MM.1S (cell line): ENCODE measurements at regions not wholly inside any gene's neighbourhood (a gene's known extent, or its start where the extent isn't known, plus 50 kb on each side); places are given as distances from the start of the nearest gene placed in this dataset.

Experiments used
- DNase-seq: peaks from one replicate; pipeline ENCODE4 v3.0.0-alpha.2; 2015
- H2AFZ ChIP-seq: fragments of 300-600 bp; sonication (generic); 2 replicates; pipeline ENCODE4 v1.6.0; 2016; ENCODE audit warnings: antibody characterized with exemption, low read length
- H3F3A ChIP-seq: fragments of 300-600 bp; sonication (generic); 2 replicates; pipeline ENCODE4 v1.6.1; 2016; ENCODE audit warnings: mild to moderate bottlenecking, antibody characterized with exemption, low read length, moderate library complexity, mixed read lengths; ENCODE audit not compliant: insufficient read depth
- H3K27ac ChIP-seq: fragments of 300-600 bp; sonication (generic); 2 replicates; pipeline ENCODE4 v1.5.1; 2016; ENCODE audit warnings: mild to moderate bottlenecking, low read length
- H3K27me3 ChIP-seq: fragments of 300-600 bp; sonication (generic); replicated peaks from 2 replicates; pipeline ENCODE4 v1.6.0; 2016; ENCODE audit warnings: low read length; ENCODE audit not compliant: insufficient read depth
- H3K36me3 ChIP-seq: fragments of 300-600 bp; sonication (generic); replicated peaks from 2 replicates; pipeline ENCODE4 v1.6.1; 2016; ENCODE audit warnings: mild to moderate bottlenecking, low read length, mixed read lengths; ENCODE audit not compliant: insufficient read depth
- H3K4me1 ChIP-seq: fragments of 300-600 bp; sonication (generic); 2 replicates; pipeline ENCODE4 v1.6.1; 2016; ENCODE audit warnings: low read length, mixed read lengths
- H3K4me2 ChIP-seq: fragments of 300-600 bp; sonication (generic); 2 replicates; pipeline ENCODE4 v1.6.0; 2016; ENCODE audit warnings: low read depth, low read length
- H3K4me3 ChIP-seq: fragments of 300-600 bp; sonication (generic); 2 replicates; pipeline ENCODE4 v1.5.1; 2016; ENCODE audit warnings: low read length, mixed read lengths
- H3K79me2 ChIP-seq: fragments of 300-600 bp; sonication (generic); 2 replicates; pipeline ENCODE4 v1.6.1; 2016; ENCODE audit warnings: mixed run types, low read length, mixed read lengths
- H3K9ac ChIP-seq: fragments of 300-600 bp; sonication (generic); 2 replicates; pipeline ENCODE4 v1.6.1; 2016; ENCODE audit warnings: low read length, mixed read lengths
- H3K9me2 ChIP-seq: fragments of 300-600 bp; sonication (generic); replicated peaks from 2 replicates; pipeline ENCODE4 v1.6.1; 2016; ENCODE audit warnings: mild to moderate bottlenecking, low read length, mixed read lengths; ENCODE audit not compliant: insufficient read depth
- H3K9me3 ChIP-seq: fragments of 300-600 bp; sonication (generic); replicated peaks from 2 replicates; pipeline ENCODE4 v1.6.1; 2016; ENCODE audit warnings: mild to moderate bottlenecking, low read length, mixed read lengths; ENCODE audit not compliant: insufficient read depth
- H4K20me1 ChIP-seq: fragments of 300-600 bp; sonication (generic); 2 replicates; pipeline ENCODE4 v1.6.1; 2016; ENCODE audit warnings: mild to moderate bottlenecking, low read length, moderate library complexity, mixed read lengths; ENCODE audit not compliant: insufficient read depth
- CTCF ChIP-seq: fragments of 300-600 bp; sonication (generic); IDR thresholded peaks from 2 replicates; pipeline ENCODE4 v1.5.1; 2016; ENCODE audit warnings: antibody characterized with exemption, low read length, mixed read lengths
- EZH2 ChIP-seq: fragments of 300-600 bp; sonication (generic); optimal IDR thresholded peaks from 2 replicates; pipeline ENCODE3; 2017; ENCODE audit warnings: low read depth, mild to moderate bottlenecking, antibody characterized with exemption, low read length, mixed read lengths
- EZH2phosphoT487 ChIP-seq: fragments of 300-600 bp; sonication (generic); IDR thresholded peaks from 2 replicates; pipeline ENCODE4 v1.6.1; 2018; ENCODE audit warnings: antibody characterized with exemption, low read length

GRCh38 chr4:24368801-24369200 lies 215.6 kb downstream of the DHX15 start:
- no peaks in the 10 kb centered on the region for H4K20me1 ChIP-seq
- H3K79me2 ChIP-seq, result no peaks in the 10 kb centered on the region
- no peak overlapping the region for H3K27ac ChIP-seq
- H3K4me1 ChIP-seq, result 0 out of 2 replicates have a peak, but pooled peaks cover 3% of the 10 kb centered on the region
- DNase-seq, result no peak
- no peaks in the 10 kb centered on the region for H3K9me2 ChIP-seq
- H3K9me3 ChIP-seq, result no peaks in the 10 kb centered on the region
- H3K27me3 ChIP-seq, result no peaks in the 10 kb centered on the region
- no peak for TF ChIP-seq EZH2
- no peak for TF ChIP-seq EZH2phosphoT487
- no peak for TF ChIP-seq CTCF
- H3F3A ChIP-seq, result no peaks in the 10 kb centered on the region
- no peak overlapping the region for H3K4me3 ChIP-seq
- no peak overlapping the region for H3K4me2 ChIP-seq
- no peak overlapping the region for H2AFZ ChIP-seq
- H3K36me3 ChIP-seq, result no peaks in the 10 kb centered on the region
- no peak overlapping the region for H3K9ac ChIP-seq

GRCh38 chr4:24364852-24365251 lies 219.5 kb downstream of the DHX15 start:
- Histone ChIP-seq H3K9me3 (no peaks in the 10 kb centered on the region), H3K79me2 (no peaks in the 10 kb centered on the region), H3K27ac (no peak overlapping the region), H3K36me3 (no peaks in the 10 kb centered on the region), H3K4me2 (no peak overlapping the region), H4K20me1 (no peaks in the 10 kb centered on the region), H3K4me3 (no peak overlapping the region), H2AFZ (no peak overlapping the region), H3F3A (no peaks in the 10 kb centered on the region), H3K4me1 (0 out of 2 replicates have a peak, but pooled peaks cover 3% of the 10 kb centered on the region), H3K9me2 (no peaks in the 10 kb centered on the region), H3K27me3 (no peaks in the 10 kb centered on the region), H3K9ac (no peak overlapping the region)
- TF ChIP-seq CTCF (no peak), EZH2 (no peak), EZH2phosphoT487 (no peak)
- no peak for DNase-seq

GRCh38 chr4:24364249-24364648 lies 220.1 kb downstream of the DHX15 start:
- Histone ChIP-seq H3K4me1 (0 out of 2 replicates have a peak, but pooled peaks cover 3% of the 10 kb centered on the region), H3K9ac (no peak overlapping the region), H4K20me1 (no peaks in the 10 kb centered on the region), H3K27me3 (no peaks in the 10 kb centered on the region), H3K9me2 (no peaks in the 10 kb centered on the region), H3K9me3 (no peaks in the 10 kb centered on the region), H3F3A (no peaks in the 10 kb centered on the region), H3K79me2 (no peaks in the 10 kb centered on the region), H3K4me3 (no peak overlapping the region), H3K4me2 (no peak overlapping the region), H2AFZ (no peak overlapping the region), H3K36me3 (no peaks in the 10 kb centered on the region), H3K27ac (no peak overlapping the region)
- TF ChIP-seq EZH2 (no peak), EZH2phosphoT487 (no peak), CTCF (no peak)
- no peak for DNase-seq
